HepG2 (cell line): ENCODE measurements at regions not wholly inside any gene's neighbourhood (a gene's known extent, or its start where the extent isn't known, plus 50 kb on each side); places are given as distances from the start of the nearest gene placed in this dataset.

ENCODE experiments used
- ATAC-seq: fragments of 200-7000 bp; cut with Tn5 transposase; 3 replicates; pipeline ENCODE4 v1.9.1; 2020; ENCODE audit warnings: mild to moderate bottlenecking, moderate library complexity
- BruUV-seq: library from RNA; stranded (reverse); fragments of 400-500 nt; replicated peaks from 2 replicates; lab custom pipeline; 2021; lab: Mats Ljungman, UMichigan
- CTCF ChIA-PET: fragments of 300-600 bp; formaldehyde crosslinking; extraction: SDS; loops from one replicate; lab custom pipeline; 2021; ENCODE audit warnings: low total read pairs, inconsistent platforms, low intra/inter-chr PET ratio; lab: Yijun Ruan, JAX
- POLR2A ChIA-PET: fragments of 350-600 bp; sonication (Branson Sonifier 250); formaldehyde crosslinking; loops from one replicate; lab custom pipeline; 2020; ENCODE audit warnings: antibody characterized with exemption, inconsistent platforms; lab: Yijun Ruan, JAX
- DNase-seq: peaks from one replicate; pipeline ENCODE4 v3.0.0-alpha.2; 2015; ENCODE audit warnings: low spot score
- FAIRE-seq: peaks from 3 replicates; lab custom pipeline; 2011; peaks lifted over from hg19 to GRCh38; lab: Jason Lieb, UNC
- H2AFZ ChIP-seq: one replicate; pipeline ENCODE4 v1.6.1; 2011; ENCODE audit warnings: low read length, inconsistent platforms
- H3K27ac ChIP-seq: fragments of 300-600 bp; 3 replicates; pipeline ENCODE4 v1.8.0; 2011; ENCODE audit warnings: mixed run types, mild to moderate bottlenecking, mixed read lengths, low read length, inconsistent platforms; ENCODE audit not compliant: insufficient read depth; ENCODE audit errors: extremely low read length
- H3K27me3 ChIP-seq, 2 experiments: fragments of 200-600 bp in 1 of 2; 2 replicates in 1 of 2; 3 replicates in 1 of 2; pipeline versions ENCODE4 v1.6.0 to v1.8.0; 2011; ENCODE audit warnings: low read length in 2 of 2, mild to moderate bottlenecking in 2 of 2, moderate library complexity in 2 of 2, inconsistent platforms in 1 of 2; ENCODE audit not compliant: insufficient read depth in 2 of 2, control insufficient read depth in 1 of 2
- H3K36me3 ChIP-seq, 2 experiments: fragments of 200-600 bp in 1 of 2; replicated peaks in 1 of 2; 2 replicates in 1 of 2; 3 replicates in 1 of 2; pipeline versions ENCODE4 v1.5.1 to v1.8.0; 2011; ENCODE audit warnings: low read length in 2 of 2, inconsistent platforms in 1 of 2; ENCODE audit not compliant: insufficient read depth in 2 of 2, control insufficient read depth in 1 of 2
- H3K4me1 ChIP-seq: 2 replicates; pipeline ENCODE4 v1.5.1; 2012; ENCODE audit warnings: low read length, inconsistent platforms; ENCODE audit not compliant: insufficient read depth
- H3K4me2 ChIP-seq: 2 replicates; pipeline ENCODE4 v1.6.0; 2011; ENCODE audit warnings: low read depth, low read length, inconsistent platforms
- H3K4me3 ChIP-seq, 3 experiments: fragments of 200-600 bp in 1 of 3; sonication (generic), shearing (Covaris generic) in 1 of 3; replicated peaks in 1 of 3; 2 replicates each; pipeline ENCODE4 v1.5.1; 2011 to 2016; ENCODE audit warnings: low read length in 3 of 3, inconsistent platforms in 2 of 3, low read depth in 2 of 3, mild to moderate bottlenecking in 2 of 3, control low read depth in 1 of 3, mixed read lengths in 1 of 3; ENCODE audit not compliant: insufficient read depth in 1 of 3
- H3K79me2 ChIP-seq: one replicate; pipeline ENCODE4 v1.6.1; 2011; ENCODE audit warnings: low read length, inconsistent platforms; ENCODE audit not compliant: insufficient read depth
- H3K9ac ChIP-seq: 2 replicates; pipeline ENCODE4 v1.6.0; 2011; ENCODE audit warnings: mild to moderate bottlenecking, low read depth, low read length, inconsistent platforms; ENCODE audit not compliant: insufficient read depth
- H3K9me3 ChIP-seq: 2 replicates; pipeline ENCODE4 v1.5.1; 2012; ENCODE audit warnings: mild to moderate bottlenecking, low read length
- H4K20me1 ChIP-seq: 2 replicates; pipeline ENCODE4 v1.6.0; 2011; ENCODE audit warnings: inconsistent platforms, mild to moderate bottlenecking, low read length, moderate library complexity; ENCODE audit not compliant: insufficient read depth
- ARNTL ChIP-seq: sonication (generic); formaldehyde crosslinking; IDR thresholded peaks from 2 replicates; pipeline ENCODE4 v1.4.0; 2020; ENCODE audit warnings: mild to moderate bottlenecking, missing genetic modification reagents
- NFAT5 ChIP-seq: sonication (generic); formaldehyde crosslinking; IDR thresholded peaks from 2 replicates; pipeline ENCODE4 v1.4.0; 2020; ENCODE audit warnings: missing genetic modification reagents
- SCMH1 ChIP-seq: sonication (generic); formaldehyde crosslinking; IDR thresholded peaks from 2 replicates; pipeline ENCODE4 v1.9.0; 2021; ENCODE audit warnings: missing genetic modification reagents, mild to moderate bottlenecking, borderline replicate concordance
- SIX1 ChIP-seq: sonication (generic); formaldehyde crosslinking; IDR thresholded peaks from 2 replicates; pipeline ENCODE4 v1.4.0; 2020; ENCODE audit warnings: missing genetic modification reagents, borderline replicate concordance
- SMARCE1 ChIP-seq: fragments of 450-650 bp; IDR thresholded peaks from 2 replicates; pipeline ENCODE4 v1.6.1; 2017; ENCODE audit warnings: borderline replicate concordance
- ZNF549 ChIP-seq: sonication (generic); formaldehyde crosslinking; IDR thresholded peaks from 2 replicates; pipeline ENCODE4 v1.5.0; 2020; ENCODE audit warnings: missing genetic modification reagents
- ZNF552 ChIP-seq: sonication (generic); formaldehyde crosslinking; IDR thresholded peaks from 2 replicates; pipeline ENCODE4 v1.9.0; 2022; ENCODE audit warnings: missing genetic modification reagents, mild to moderate bottlenecking, borderline replicate concordance
- ZNF580 ChIP-seq: IDR thresholded peaks from 2 replicates; pipeline ENCODE4 v1.6.1; 2016; ENCODE audit warnings: low read depth, borderline replicate concordance
- WGBS: methylation state at CpG from one replicate; pipeline ENCODE4 v1.1.6; 2017; ENCODE audit warnings: low lambda C conversion rate; 5-methylcytosine and 5-hydroxymethylcytosine counted together
- in situ Hi-C: cut with HindIII; loops from 2 replicates; pipeline ENCODE4 v1.10.0; 2017; ENCODE audit warnings: low pct_unique_long_range_greater_than_20kb; ENCODE audit not compliant: extremely low pct_ligation_motif_present
- intact Hi-C: fragments of 100-400 bp; cut with micrococcal nuclease; formaldehyde crosslinking; loops from one replicate; pipeline ENCODE4 v1.10.0; 2022; ENCODE audit not compliant: unreplicated experiment
- TF ChIP-seq, protein P1 (sequence below), 2 experiments: IDR thresholded peaks; 2 replicates each; pipeline ENCODE4 v1.6.1; 2011 to 2012; ENCODE audit warnings: low read length in 2 of 2, borderline replicate concordance in 1 of 2, low read depth in 1 of 2, mild to moderate bottlenecking in 1 of 2, moderate library complexity in 1 of 2

DNA sequence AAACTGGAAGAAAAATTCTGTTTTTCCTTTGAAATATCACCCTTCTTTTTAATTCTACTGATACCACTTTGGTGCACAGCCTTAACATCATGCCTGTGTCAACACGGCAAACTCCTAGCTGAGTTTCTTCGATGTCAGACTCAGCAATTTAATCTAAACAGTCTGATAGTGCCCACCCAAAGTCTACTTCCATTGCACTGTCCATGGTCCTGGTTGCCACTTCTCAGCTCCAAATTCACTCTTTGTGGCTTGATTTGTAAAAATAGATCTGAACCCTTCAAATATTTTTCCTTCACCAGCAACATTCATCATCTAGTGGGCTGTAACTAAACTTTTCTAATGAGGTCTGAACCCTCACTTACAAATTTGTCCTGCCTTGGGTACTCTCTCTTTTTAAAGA, 107.8 kb downstream of the NUDT12 start:
- CTCF ChIA-PET, result no interaction called here
- no peak overlapping the region for H3K4me3 ChIP-seq
- H3K27me3 ChIP-seq, result no peaks in the 10 kb centered on the region
- no peaks in the 10 kb centered on the region for H3K9me3 ChIP-seq
- no peaks in the 10 kb centered on the region for H3K79me2 ChIP-seq
- TF ChIP-seq, protein P1, sequence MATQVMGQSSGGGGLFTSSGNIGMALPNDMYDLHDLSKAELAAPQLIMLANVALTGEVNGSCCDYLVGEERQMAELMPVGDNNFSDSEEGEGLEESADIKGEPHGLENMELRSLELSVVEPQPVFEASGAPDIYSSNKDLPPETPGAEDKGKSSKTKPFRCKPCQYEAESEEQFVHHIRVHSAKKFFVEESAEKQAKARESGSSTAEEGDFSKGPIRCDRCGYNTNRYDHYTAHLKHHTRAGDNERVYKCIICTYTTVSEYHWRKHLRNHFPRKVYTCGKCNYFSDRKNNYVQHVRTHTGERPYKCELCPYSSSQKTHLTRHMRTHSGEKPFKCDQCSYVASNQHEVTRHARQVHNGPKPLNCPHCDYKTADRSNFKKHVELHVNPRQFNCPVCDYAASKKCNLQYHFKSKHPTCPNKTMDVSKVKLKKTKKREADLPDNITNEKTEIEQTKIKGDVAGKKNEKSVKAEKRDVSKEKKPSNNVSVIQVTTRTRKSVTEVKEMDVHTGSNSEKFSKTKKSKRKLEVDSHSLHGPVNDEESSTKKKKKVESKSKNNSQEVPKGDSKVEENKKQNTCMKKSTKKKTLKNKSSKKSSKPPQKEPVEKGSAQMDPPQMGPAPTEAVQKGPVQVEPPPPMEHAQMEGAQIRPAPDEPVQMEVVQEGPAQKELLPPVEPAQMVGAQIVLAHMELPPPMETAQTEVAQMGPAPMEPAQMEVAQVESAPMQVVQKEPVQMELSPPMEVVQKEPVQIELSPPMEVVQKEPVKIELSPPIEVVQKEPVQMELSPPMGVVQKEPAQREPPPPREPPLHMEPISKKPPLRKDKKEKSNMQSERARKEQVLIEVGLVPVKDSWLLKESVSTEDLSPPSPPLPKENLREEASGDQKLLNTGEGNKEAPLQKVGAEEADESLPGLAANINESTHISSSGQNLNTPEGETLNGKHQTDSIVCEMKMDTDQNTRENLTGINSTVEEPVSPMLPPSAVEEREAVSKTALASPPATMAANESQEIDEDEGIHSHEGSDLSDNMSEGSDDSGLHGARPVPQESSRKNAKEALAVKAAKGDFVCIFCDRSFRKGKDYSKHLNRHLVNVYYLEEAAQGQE (IDR thresholded peaks at IDR 0.05; ENCODE audit: borderline replicate concordance in 1 of 2, low read depth in 1 of 2, low read length in 2 of 2), result peak; percentile 6 to 86; a peak in 3 of 4 replicates
- TF ChIP-seq ARNTL (CRISPR knock-in tag), result no peak
- TF ChIP-seq, all 625 proteins: peak for 1
- Histone ChIP-seq H3K9ac (no peak overlapping the region), H3K4me1 (no peaks in the 10 kb centered on the region), H3K27ac (no peak overlapping the region), H4K20me1 (no peaks in the 10 kb centered on the region), H3K4me2 (no peak overlapping the region), H3K36me3 (no peaks in the 10 kb centered on the region), H2AFZ (no peak overlapping the region)
- intact Hi-C loops, result no loop called here
- POLR2A ChIA-PET, result no interaction called here
- FAIRE-seq (no peak), ATAC-seq (no peak), DNase-seq (no peak)
- in situ Hi-C loops, result no loop called here
- BruUV-seq, result no TSS peak
- 0% methylated on average over 2 of the region's 2 CpGs for WGBS

DNA sequence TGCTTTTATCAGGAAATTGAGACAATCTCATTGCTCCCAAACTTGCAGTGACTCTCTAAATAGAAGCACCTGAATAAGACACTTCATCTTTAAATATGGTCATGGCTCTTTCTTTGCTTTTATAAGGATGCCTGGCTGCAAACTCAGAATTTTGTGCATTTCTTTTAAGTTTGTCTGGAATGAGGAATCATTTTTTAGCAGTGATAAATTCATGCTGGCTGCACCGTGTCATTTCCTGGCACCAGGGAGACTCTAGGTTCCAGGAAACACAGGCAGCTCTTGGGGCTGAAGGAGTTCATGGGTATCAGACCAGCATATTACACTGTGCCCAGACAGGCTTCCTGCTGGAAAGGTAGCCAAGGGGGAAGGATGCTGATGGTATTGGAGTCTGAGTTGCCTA, 109.9 kb downstream of the NUDT12 start:
- Histone ChIP-seq H3K9me3 (no peaks in the 10 kb centered on the region), H3K79me2 (no peaks in the 10 kb centered on the region), H2AFZ (no peak overlapping the region), H3K27me3 (no peaks in the 10 kb centered on the region), H3K4me2 (no peak overlapping the region), H3K4me3 (no peak overlapping the region), H4K20me1 (no peaks in the 10 kb centered on the region), H3K27ac (no peak overlapping the region), H3K36me3 (no peaks in the 10 kb centered on the region), H3K9ac (no peak overlapping the region), H3K4me1 (no peaks in the 10 kb centered on the region)
- WGBS, result 0% methylated on average over 1 of the region's 1 CpG
- in situ Hi-C loops (no loop called here), intact Hi-C loops (no loop called here)
- POLR2A ChIA-PET, result no interaction called here
- FAIRE-seq (no peak), ATAC-seq (no peak), DNase-seq (no peak)
- no TSS peak for BruUV-seq
- CTCF ChIA-PET, result no interaction called here
- TF ChIP-seq ZNF549 (CRISPR knock-in tag), result no peak
- TF ChIP-seq SIX1, result no peak
- no peak for TF ChIP-seq ZNF552 (CRISPR knock-in tag)
- no peak for TF ChIP-seq SCMH1
- no peak for TF ChIP-seq NFAT5
- no peak for TF ChIP-seq SMARCE1
- no peak for TF ChIP-seq ZNF580
